ENCODE measurements at regions not wholly inside any gene's neighbourhood (a gene's known extent, or its start where the extent isn't known, plus 50 kb on each side); places are given as distances from the start of the nearest gene placed in this dataset.

- Mint-ChIP-seq H3K4me3 (no peak overlapping the region), H3K9me3 (peaks cover 9% of the 10 kb centered on the region), H3K27me3 (ENCODE audit: low read depth) (no peaks in the 10 kb centered on the region), H3K4me1 (peaks cover 13% of the 10 kb centered on the region), H3K27ac (ENCODE audit: unreplicated experiment) (no peak overlapping the region), H3K36me3 (ENCODE audit: low read depth) (peaks cover 4% of the 10 kb centered on the region)
- DNase-seq (ENCODE audit: low read depth, low spot score): no peak
- no peak for TF ChIP-seq CTCF (conservative IDR thresholded peaks at IDR 0.05)
Observed at GRCh38 chr5:25764733-25765132, 1120.0 kb upstream of the CDH10 start.

- no peaks in the 10 kb centered on the region for H3K27me3 Mint-ChIP-seq (ENCODE audit: low read depth)
- H3K4me1 Mint-ChIP-seq: peaks cover 13% of the 10 kb centered on the region
- TF ChIP-seq CTCF (conservative IDR thresholded peaks at IDR 0.05): no peak
- peaks cover 4% of the 10 kb centered on the region for H3K36me3 Mint-ChIP-seq (ENCODE audit: low read depth)
- H3K27ac Mint-ChIP-seq (ENCODE audit: unreplicated experiment): peak overlapping the region; percentile 81
- no peak overlapping the region for H3K4me3 Mint-ChIP-seq
- no peak for DNase-seq (ENCODE audit: low read depth, low spot score)
- H3K9me3 Mint-ChIP-seq: peaks cover 5% of the 10 kb centered on the region
Observed at GRCh38 chr5:25763781-25764180, 1119.0 kb upstream of the CDH10 start.

- H3K27me3 Mint-ChIP-seq (ENCODE audit: low read depth): no peaks in the 10 kb centered on the region
- peaks cover 29% of the 10 kb centered on the region for H3K9me3 Mint-ChIP-seq
- peaks cover 23% of the 10 kb centered on the region for H3K36me3 Mint-ChIP-seq (ENCODE audit: low read depth)
- DNase-seq (ENCODE audit: low read depth, low spot score): no peak
- no peak overlapping the region for H3K27ac Mint-ChIP-seq (ENCODE audit: unreplicated experiment)
- no peaks in the 10 kb centered on the region for H3K4me1 Mint-ChIP-seq
- H3K4me3 Mint-ChIP-seq: no peak overlapping the region
- TF ChIP-seq CTCF (conservative IDR thresholded peaks at IDR 0.05): no peak
Observed at GRCh38 chr5:25754895-25755294, 1110.1 kb upstream of the CDH10 start.

- Mint-ChIP-seq H3K4me1 (no peaks in the 10 kb centered on the region), H3K9me3 (peaks cover 4% of the 10 kb centered on the region), H3K36me3 (ENCODE audit: low read depth) (no peaks in the 10 kb centered on the region), H3K4me3 (no peak overlapping the region), H3K27me3 (ENCODE audit: low read depth) (no peaks in the 10 kb centered on the region), H3K27ac (ENCODE audit: unreplicated experiment) (no peak overlapping the region)
- DNase-seq (ENCODE audit: low read depth, low spot score): no peak
- no peak for TF ChIP-seq CTCF (conservative IDR thresholded peaks at IDR 0.05)
Observed at GRCh38 chr5:25744908-25745307, 1100.1 kb upstream of the CDH10 start.

- H3K4me1 Mint-ChIP-seq: peaks cover 9% of the 10 kb centered on the region
- H3K9me3 Mint-ChIP-seq: no peaks in the 10 kb centered on the region
- H3K36me3 Mint-ChIP-seq (ENCODE audit: low read depth): no peaks in the 10 kb centered on the region
- H3K4me3 Mint-ChIP-seq: no peak overlapping the region
- TF ChIP-seq CTCF (conservative IDR thresholded peaks at IDR 0.05): no peak
- no peaks in the 10 kb centered on the region for H3K27me3 Mint-ChIP-seq (ENCODE audit: low read depth)
- H3K27ac Mint-ChIP-seq (ENCODE audit: unreplicated experiment): no peak overlapping the region
- no peak for DNase-seq (ENCODE audit: low read depth, low spot score)
Observed at GRCh38 chr5:25716680-25717079, 1071.9 kb upstream of the CDH10 start.

GRCh38 chr5:25713259-25713658 is 1068.5 kb upstream of the CDH10 start:
- H3K27ac Mint-ChIP-seq (ENCODE audit: unreplicated experiment): no peak overlapping the region
- no peak for DNase-seq (ENCODE audit: low read depth, low spot score)
- H3K36me3 Mint-ChIP-seq (ENCODE audit: low read depth): no peaks in the 10 kb centered on the region
- H3K4me3 Mint-ChIP-seq: no peak overlapping the region
- no peaks in the 10 kb centered on the region for H3K27me3 Mint-ChIP-seq (ENCODE audit: low read depth)
- TF ChIP-seq CTCF (conservative IDR thresholded peaks at IDR 0.05): no peak
- H3K9me3 Mint-ChIP-seq: no peaks in the 10 kb centered on the region
- H3K4me1 Mint-ChIP-seq: peaks cover 17% of the 10 kb centered on the region

Data from neural crest cell (in vitro differentiated cells).